HepG2 (cell line): ENCODE measurements at regions not wholly inside any gene's neighbourhood (a gene's known extent, or its start where the extent isn't known, plus 50 kb on each side); places are given as distances from the start of the nearest gene placed in this dataset.

Experiments
- ARNTL ChIP-seq: sonication (generic); formaldehyde crosslinking; IDR thresholded peaks from 2 replicates; pipeline ENCODE4 v1.4.0; 2020; ENCODE audit warnings: mild to moderate bottlenecking, missing genetic modification reagents
- ATF1 ChIP-seq: IDR thresholded peaks from 2 replicates; pipeline ENCODE4 v1.6.1; 2016; ENCODE audit warnings: mild to moderate bottlenecking, control low read depth
- GABPB1 ChIP-seq: IDR thresholded peaks from 2 replicates; pipeline ENCODE4 v1.6.1; 2016; ENCODE audit warnings: mild to moderate bottlenecking, missing genetic modification reagents, moderate library complexity, missing compliant biosample characterization
- HNF4G ChIP-seq, 2 experiments: sonication (generic) in 1 of 2; formaldehyde crosslinking in 1 of 2; IDR thresholded peaks; 2 replicates each; pipeline versions ENCODE4 v1.4.0 to v1.6.1; 2011 to 2020; ENCODE audit warnings: borderline replicate concordance in 2 of 2, low read depth in 2 of 2, mild to moderate bottlenecking in 2 of 2, low read length in 1 of 2, missing genetic modification reagents in 1 of 2, moderate library complexity in 1 of 2
- KAT7 ChIP-seq: IDR thresholded peaks from 2 replicates; pipeline ENCODE4 v1.6.1; 2018; ENCODE audit warnings: borderline replicate concordance, missing compliant biosample characterization
- KDM6A ChIP-seq: IDR thresholded peaks from 2 replicates; pipeline ENCODE4 v1.6.1; 2016; ENCODE audit warnings: low read depth
- PITX1 ChIP-seq: sonication (generic); formaldehyde crosslinking; IDR thresholded peaks from 2 replicates; pipeline ENCODE4 v1.5.1; 2020; ENCODE audit warnings: mild to moderate bottlenecking, missing genetic modification reagents
- SKI ChIP-seq: fragments of 450-650 bp; IDR thresholded peaks from one replicate; pipeline ENCODE4 v1.6.1; 2018; ENCODE audit warnings: mild to moderate bottlenecking; ENCODE audit not compliant: partially characterized antibody
- ZNF317 ChIP-seq: sonication (generic); formaldehyde crosslinking; IDR thresholded peaks from 2 replicates; pipeline ENCODE4 v1.5.0; 2020; ENCODE audit warnings: mild to moderate bottlenecking, missing genetic modification reagents
- ZNF335 ChIP-seq: sonication (generic); formaldehyde crosslinking; IDR thresholded peaks from 2 replicates; pipeline ENCODE4 v1.4.0; 2020; ENCODE audit warnings: missing genetic modification reagents
- ZNF605 ChIP-seq: sonication (generic); formaldehyde crosslinking; IDR thresholded peaks from 2 replicates; pipeline ENCODE4 v1.8.0; 2022; ENCODE audit warnings: mild to moderate bottlenecking, missing genetic modification reagents
- ZNF652 ChIP-seq: IDR thresholded peaks from 2 replicates; pipeline ENCODE4 v1.6.1; 2016; ENCODE audit warnings: low read depth, borderline replicate concordance
- ZNF761 ChIP-seq: sonication (generic); formaldehyde crosslinking; conservative IDR thresholded peaks from 2 replicates; pipeline ENCODE4 v1.4.0; 2020; ENCODE audit warnings: mild to moderate bottlenecking, missing genetic modification reagents
- TF ChIP-seq, protein P1 (sequence below): sonication (generic); formaldehyde crosslinking; IDR thresholded peaks from 2 replicates; pipeline ENCODE4 v1.4.0; 2020; ENCODE audit warnings: missing genetic modification reagents
- TF ChIP-seq, protein P2 (sequence below): sonication (generic); formaldehyde crosslinking; IDR thresholded peaks from 2 replicates; pipeline ENCODE4 v1.4.0; 2020; ENCODE audit warnings: missing genetic modification reagents, borderline replicate concordance
- TF ChIP-seq, protein P3 (sequence below): sonication (generic); formaldehyde crosslinking; conservative IDR thresholded peaks from 2 replicates; pipeline ENCODE4 v1.8.1; 2023; ENCODE audit warnings: missing genetic modification reagents
- TF ChIP-seq, protein P4 (sequence below): IDR thresholded peaks from 2 replicates; pipeline ENCODE4 v1.6.1; 2016
- TF ChIP-seq, protein P5 (sequence below): sonication (generic); formaldehyde crosslinking; IDR thresholded peaks from 2 replicates; pipeline ENCODE4 v1.4.0; 2020; ENCODE audit warnings: missing genetic modification reagents, mild to moderate bottlenecking, borderline replicate concordance
- TF ChIP-seq, protein P6 (sequence below): sonication (generic); formaldehyde crosslinking; IDR thresholded peaks from 2 replicates; pipeline ENCODE4 v1.9.0; 2022; ENCODE audit warnings: low read depth, missing genetic modification reagents

DNA sequence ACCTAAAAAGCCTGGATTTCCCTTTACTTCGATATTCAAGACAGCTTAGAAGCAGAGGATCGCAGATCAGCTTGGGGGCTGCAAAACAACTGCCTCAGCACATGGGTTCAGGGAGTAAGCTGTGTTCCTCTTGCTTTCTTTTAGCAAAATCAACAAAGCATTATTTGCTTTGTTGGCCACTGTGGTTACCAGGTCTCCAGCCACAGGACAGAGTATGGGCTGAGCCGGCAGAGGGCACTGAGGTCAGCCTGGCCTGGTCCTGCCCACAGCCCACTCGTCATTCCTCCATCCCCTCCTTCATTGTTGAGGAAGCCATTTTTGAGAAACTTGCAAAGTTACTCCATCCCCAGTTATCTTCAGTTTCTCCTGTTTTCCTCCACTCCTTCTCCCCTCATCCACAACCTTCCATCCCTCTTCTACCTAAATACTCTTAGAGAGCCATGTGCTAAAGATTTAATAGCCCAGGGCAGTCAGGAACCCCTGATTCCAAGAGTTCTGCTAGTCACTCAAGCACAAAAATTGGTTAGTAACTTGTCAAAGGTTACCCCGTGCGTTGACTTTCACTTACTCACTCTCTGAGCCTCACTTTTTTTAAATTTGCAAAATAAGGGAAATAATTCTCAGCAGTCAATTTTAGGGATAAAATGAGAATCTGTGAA lies 60.0 kb upstream of the HES1 start (continued):
- TF ChIP-seq ZNF761 (CRISPR knock-in tag), result peak; percentile 62; the same call in 1 of the 2 replicates
- peak; percentile 49; the same call in 1 of the 2 replicates for TF ChIP-seq KDM6A (CRISPR knock-in tag)
- TF ChIP-seq ZNF652 (CRISPR knock-in tag), result peak; percentile 56; the same call in 1 of the 2 replicates
- TF ChIP-seq ATF1 (CRISPR knock-in tag), result peak; percentile 32; the same call in 1 of the 2 replicates
- TF ChIP-seq, protein P1, sequence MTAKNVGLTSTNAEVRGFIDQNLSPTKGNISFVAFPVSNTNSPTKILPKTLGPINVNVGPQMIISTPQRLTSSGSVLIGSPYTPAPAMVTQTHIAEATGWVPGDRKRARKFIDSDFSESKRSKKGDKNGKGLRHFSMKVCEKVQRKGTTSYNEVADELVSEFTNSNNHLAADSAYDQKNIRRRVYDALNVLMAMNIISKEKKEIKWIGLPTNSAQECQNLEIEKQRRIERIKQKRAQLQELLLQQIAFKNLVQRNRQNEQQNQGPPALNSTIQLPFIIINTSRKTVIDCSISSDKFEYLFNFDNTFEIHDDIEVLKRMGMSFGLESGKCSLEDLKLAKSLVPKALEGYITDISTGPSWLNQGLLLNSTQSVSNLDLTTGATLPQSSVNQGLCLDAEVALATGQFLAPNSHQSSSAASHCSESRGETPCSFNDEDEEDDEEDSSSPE, result 0 out of 2 replicates have a peak, but pooled peaks have one; percentile 32
- TF ChIP-seq ZNF317 (CRISPR knock-in tag), result 0 out of 2 replicates have a peak, but pooled peaks have one; percentile 31
- TF ChIP-seq, protein P2, sequence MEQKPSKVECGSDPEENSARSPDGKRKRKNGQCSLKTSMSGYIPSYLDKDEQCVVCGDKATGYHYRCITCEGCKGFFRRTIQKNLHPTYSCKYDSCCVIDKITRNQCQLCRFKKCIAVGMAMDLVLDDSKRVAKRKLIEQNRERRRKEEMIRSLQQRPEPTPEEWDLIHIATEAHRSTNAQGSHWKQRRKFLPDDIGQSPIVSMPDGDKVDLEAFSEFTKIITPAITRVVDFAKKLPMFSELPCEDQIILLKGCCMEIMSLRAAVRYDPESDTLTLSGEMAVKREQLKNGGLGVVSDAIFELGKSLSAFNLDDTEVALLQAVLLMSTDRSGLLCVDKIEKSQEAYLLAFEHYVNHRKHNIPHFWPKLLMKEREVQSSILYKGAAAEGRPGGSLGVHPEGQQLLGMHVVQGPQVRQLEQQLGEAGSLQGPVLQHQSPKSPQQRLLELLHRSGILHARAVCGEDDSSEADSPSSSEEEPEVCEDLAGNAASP (CRISPR knock-in tag), result peak; percentile 81; the same call in 1 of the 2 replicates
- TF ChIP-seq KAT7 (CRISPR knock-in tag), result 0 out of 2 replicates have a peak, but pooled peaks have one; percentile 43
- TF ChIP-seq, protein P3, sequence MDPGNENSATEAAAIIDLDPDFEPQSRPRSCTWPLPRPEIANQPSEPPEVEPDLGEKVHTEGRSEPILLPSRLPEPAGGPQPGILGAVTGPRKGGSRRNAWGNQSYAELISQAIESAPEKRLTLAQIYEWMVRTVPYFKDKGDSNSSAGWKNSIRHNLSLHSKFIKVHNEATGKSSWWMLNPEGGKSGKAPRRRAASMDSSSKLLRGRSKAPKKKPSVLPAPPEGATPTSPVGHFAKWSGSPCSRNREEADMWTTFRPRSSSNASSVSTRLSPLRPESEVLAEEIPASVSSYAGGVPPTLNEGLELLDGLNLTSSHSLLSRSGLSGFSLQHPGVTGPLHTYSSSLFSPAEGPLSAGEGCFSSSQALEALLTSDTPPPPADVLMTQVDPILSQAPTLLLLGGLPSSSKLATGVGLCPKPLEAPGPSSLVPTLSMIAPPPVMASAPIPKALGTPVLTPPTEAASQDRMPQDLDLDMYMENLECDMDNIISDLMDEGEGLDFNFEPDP (CRISPR knock-in tag), result no peak
- TF ChIP-seq, protein P4, sequence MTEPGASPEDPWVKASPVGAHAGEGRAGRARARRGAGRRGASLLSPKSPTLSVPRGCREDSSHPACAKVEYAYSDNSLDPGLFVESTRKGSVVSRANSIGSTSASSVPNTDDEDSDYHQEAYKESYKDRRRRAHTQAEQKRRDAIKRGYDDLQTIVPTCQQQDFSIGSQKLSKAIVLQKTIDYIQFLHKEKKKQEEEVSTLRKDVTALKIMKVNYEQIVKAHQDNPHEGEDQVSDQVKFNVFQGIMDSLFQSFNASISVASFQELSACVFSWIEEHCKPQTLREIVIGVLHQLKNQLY, result peak; percentile 45; the same call in 1 of the 2 replicates
- TF ChIP-seq ZNF605 (CRISPR knock-in tag), result 0 out of 2 replicates have a peak, but pooled peaks have one; percentile 27
- 0 out of 2 replicates have a peak, but pooled peaks have one; percentile 58 for TF ChIP-seq ZNF335 (CRISPR knock-in tag)
- peak; percentile 79; the same call in 1 of the 2 replicates for TF ChIP-seq ARNTL (CRISPR knock-in tag)
- TF ChIP-seq SKI, result no peak
- peak; percentile 10; the same call in 1 of the 2 replicates for TF ChIP-seq HNF4G (IDR thresholded peaks at IDR 0.05; ENCODE audit: borderline replicate concordance, low read depth, low read length)
- TF ChIP-seq HNF4G (CRISPR knock-in tag; IDR thresholded peaks at IDR 0.05; ENCODE audit: borderline replicate concordance, low read depth), result peak; percentile 63; the same call in 1 of the 2 replicates
- TF ChIP-seq GABPB1 (CRISPR knock-in tag), result peak; percentile 40; the same call in 1 of the 2 replicates
- TF ChIP-seq PITX1 (CRISPR knock-in tag), result peak; percentile 69
- TF ChIP-seq, protein P5, sequence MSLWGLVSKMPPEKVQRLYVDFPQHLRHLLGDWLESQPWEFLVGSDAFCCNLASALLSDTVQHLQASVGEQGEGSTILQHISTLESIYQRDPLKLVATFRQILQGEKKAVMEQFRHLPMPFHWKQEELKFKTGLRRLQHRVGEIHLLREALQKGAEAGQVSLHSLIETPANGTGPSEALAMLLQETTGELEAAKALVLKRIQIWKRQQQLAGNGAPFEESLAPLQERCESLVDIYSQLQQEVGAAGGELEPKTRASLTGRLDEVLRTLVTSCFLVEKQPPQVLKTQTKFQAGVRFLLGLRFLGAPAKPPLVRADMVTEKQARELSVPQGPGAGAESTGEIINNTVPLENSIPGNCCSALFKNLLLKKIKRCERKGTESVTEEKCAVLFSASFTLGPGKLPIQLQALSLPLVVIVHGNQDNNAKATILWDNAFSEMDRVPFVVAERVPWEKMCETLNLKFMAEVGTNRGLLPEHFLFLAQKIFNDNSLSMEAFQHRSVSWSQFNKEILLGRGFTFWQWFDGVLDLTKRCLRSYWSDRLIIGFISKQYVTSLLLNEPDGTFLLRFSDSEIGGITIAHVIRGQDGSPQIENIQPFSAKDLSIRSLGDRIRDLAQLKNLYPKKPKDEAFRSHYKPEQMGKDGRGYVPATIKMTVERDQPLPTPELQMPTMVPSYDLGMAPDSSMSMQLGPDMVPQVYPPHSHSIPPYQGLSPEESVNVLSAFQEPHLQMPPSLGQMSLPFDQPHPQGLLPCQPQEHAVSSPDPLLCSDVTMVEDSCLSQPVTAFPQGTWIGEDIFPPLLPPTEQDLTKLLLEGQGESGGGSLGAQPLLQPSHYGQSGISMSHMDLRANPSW (CRISPR knock-in tag), result 0 out of 2 replicates have a peak, but pooled peaks have one; percentile 54
- TF ChIP-seq, protein P6, sequence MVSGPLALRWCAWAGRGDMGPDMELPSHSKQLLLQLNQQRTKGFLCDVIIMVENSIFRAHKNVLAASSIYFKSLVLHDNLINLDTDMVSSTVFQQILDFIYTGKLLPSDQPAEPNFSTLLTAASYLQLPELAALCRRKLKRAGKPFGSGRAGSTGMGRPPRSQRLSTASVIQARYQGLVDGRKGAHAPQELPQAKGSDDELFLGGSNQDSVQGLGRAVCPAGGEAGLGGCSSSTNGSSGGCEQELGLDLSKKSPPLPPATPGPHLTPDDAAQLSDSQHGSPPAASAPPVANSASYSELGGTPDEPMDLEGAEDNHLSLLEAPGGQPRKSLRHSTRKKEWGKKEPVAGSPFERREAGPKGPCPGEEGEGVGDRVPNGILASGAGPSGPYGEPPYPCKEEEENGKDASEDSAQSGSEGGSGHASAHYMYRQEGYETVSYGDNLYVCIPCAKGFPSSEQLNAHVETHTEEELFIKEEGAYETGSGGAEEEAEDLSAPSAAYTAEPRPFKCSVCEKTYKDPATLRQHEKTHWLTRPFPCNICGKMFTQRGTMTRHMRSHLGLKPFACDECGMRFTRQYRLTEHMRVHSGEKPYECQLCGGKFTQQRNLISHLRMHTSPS (CRISPR knock-in tag), result peak; percentile 68; the same call in 1 of the 2 replicates
